Stimulated activated CD4-positive, alpha-beta T cell treated with anti-CD3 and anti-CD28 coated beads, Interleukin-2, amount 100 ng/mL, for 24 hours (primary cell): ENCODE measurements at regions not wholly inside any gene's neighbourhood (a gene's known extent, or its start where the extent isn't known, plus 50 kb on each side); places are given as distances from the start of the nearest gene placed in this dataset.
"Not testable (repeated sequence)": the region's sequence is repeated elsewhere in the genome, so short reads cannot be mapped to it uniquely, and the experiment has no call there.

ENCODE experiments used
- DNase-seq, 2 donors: peaks; one replicate each; pipeline ENCODE4 v3.0.0-alpha.2; 2020

GRCh38 chr15:94847325-94847724 is 616.0 kb downstream of the MCTP2 start:
- DNase-seq, result no peak

- DNase-seq, result no peak
Observed at GRCh38 chr15:94848054-94848453, 616.7 kb downstream of the MCTP2 start.

- no peak for DNase-seq
Observed at GRCh38 chr15:94855018-94855408, 623.7 kb downstream of the MCTP2 start.

DNA sequence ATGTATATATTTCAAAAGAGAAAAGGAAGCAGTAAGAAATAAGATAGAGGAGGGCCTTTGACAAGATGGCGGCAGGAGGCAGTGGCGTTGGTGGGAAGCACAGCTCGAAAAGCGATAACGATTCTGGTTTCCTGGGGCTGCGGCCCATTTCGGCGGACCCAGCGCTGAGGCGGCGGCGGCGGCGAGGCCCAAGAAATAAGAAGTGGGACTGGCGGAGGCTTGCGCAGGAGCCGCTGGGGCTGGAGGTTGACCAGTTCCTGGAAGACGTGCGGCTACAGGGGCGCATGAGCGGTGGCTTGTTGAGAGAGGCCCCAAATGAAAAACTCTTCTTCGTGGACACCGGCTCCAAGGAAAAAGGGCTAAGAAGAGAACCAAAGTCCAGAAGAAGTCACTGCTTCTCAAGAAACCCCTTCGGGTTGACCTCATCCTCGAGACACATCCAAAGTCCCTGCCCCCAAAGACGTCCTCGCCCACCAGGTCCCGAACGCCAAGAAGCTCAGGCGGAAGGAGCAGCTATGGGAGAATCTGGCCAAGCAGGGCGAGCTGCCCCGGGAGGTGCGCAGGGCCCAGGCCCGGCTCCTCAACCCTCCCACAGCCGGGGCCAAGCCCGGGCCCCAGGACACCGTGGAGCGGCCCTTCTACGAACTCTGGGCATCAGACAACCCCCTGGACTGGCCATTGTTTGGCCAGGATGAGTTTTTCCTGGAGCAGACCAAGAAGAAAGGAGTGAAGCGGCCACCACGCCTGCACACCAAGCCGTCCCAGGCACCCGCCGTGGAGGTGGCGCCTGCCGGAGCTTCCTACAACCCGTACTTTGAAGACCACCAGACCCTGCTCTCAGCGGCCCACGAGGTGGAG is 624.3 kb downstream of the MCTP2 start:
- no peak for DNase-seq

DNA sequence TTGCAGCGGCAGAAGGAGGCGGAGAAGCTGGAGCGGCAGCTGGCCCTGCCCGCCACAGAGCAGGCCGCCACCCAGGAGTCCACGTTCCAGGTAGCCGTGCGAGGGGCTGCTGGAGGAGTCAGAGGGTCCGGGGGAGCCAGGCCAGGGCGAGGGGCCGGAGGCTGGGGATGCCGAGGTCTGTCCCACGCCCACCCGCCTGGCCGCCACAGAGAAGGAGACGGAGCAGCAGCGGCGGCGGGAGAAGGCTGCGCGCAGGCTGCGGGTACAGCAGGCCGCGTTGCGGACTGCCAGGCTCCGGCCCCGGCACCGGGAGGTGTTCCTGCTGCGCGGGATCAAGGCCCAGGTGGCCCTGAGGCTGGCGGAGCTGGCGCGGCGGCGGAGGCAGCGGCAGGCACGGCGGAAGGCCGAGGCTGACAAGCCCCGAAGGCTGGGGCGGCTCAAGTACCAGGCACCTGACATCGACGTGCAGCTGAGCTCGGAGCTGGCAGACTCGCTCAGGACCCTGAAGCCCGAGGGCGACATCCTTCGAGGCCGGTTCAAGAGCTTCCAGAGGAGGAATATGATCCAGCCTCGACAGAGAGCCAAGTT is 625.0 kb downstream of the MCTP2 start:
- DNase-seq, result no peak

DNA sequence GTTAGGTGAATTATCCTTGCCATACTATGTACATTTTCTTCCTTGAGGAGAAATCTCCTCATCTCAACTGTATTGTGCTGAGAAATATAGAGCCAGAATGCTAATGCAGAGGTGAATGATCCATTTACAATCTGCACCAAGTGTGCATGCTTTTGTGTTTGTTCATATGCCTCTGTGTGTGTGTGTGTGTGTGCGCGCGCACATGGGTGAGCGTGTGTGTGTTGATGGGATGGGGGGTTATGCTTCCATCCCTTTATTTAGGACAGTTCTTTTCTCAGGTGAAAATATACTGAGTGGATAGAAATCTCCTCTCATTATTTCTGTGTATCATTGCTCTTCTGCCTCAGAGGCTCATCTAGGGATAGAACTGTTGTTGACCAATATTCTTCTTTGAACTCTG is 626.1 kb downstream of the MCTP2 start:
- DNase-seq, result no peak

DNA sequence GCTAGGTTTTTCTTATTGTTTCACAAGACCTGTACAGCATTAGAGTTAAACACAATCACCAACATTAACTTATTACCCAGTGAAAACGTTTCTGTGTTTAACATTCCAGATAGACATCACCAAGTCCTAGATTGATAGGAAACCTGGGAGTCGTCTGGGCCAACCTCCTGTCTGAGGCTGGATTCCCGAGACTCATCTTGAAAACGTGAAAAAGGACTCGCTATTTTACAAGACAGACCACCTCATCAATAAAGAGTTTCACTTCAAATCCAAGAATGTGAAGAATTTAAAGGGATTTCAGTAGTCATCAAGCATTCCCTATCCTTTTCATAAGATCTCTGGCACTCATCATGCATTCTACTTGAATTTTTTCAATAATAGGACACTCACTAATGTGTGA is 626.6 kb downstream of the MCTP2 start:
- DNase-seq, result no peak

GRCh38 chr15:94858449-94858848 is 627.1 kb downstream of the MCTP2 start:
- DNase-seq, result no peak

GRCh38 chr15:94858920-94859319 is 627.6 kb downstream of the MCTP2 start:
- DNase-seq, result no peak

- DNase-seq, result no peak
Observed at GRCh38 chr15:94864600-94864999, 633.2 kb downstream of the MCTP2 start.

- DNase-seq, result not testable (repeated sequence)
Observed at GRCh38 chr15:94868265-94868664, 636.9 kb downstream of the MCTP2 start.

GRCh38 chr15:94875550-94875949 is 644.2 kb downstream of the MCTP2 start:
- no peak for DNase-seq

GRCh38 chr15:94877833-94878232 is 646.5 kb downstream of the MCTP2 start:
- no peak for DNase-seq

- DNase-seq, result no peak
Observed at GRCh38 chr15:94882071-94882712, 650.8 kb downstream of the MCTP2 start.

DNA sequence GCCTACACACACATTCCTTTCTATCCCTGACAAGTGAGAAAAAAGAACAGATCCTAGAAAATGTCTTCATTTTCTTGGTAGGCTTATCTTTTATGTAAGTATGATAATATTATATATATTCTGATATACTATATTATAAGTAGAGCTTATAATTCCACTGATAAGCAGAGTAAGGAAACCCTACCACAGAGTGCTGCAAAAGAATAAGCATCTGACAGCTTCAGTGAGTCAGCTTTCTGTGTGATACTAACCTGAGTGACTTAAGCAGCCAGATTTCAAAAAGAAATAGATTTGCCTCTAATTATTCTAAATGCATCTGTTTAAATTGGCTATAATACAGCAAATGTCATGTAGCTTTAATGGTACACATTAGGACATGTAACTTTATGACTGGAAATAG is 656.0 kb downstream of the MCTP2 start:
- DNase-seq, result no peak

DNA sequence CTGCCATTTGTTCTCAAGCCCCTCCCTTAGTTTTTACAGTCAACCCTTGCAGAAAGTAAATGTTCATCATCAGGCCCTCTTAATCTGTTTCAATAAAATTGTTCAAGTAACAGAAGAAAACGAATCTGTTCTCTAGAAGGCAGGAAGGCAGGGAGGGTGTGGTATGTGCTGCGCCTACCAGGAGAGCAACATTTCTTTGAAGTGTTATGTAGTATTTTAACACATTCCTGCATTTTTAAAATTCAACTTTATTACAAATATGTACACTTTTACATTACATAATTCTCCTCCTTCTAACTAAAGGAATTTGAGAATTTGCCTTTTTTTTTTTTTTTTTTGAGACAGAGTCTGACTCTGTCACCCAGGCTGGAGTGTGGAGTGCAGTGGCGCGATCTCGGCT is 657.8 kb downstream of the MCTP2 start:
- no peak for DNase-seq

- no peak for DNase-seq
Observed at GRCh38 chr15:94893091-94893490, 661.7 kb downstream of the MCTP2 start.

- DNase-seq, result no peak
Observed at GRCh38 chr15:94894056-94894455, 662.7 kb downstream of the MCTP2 start.

DNA sequence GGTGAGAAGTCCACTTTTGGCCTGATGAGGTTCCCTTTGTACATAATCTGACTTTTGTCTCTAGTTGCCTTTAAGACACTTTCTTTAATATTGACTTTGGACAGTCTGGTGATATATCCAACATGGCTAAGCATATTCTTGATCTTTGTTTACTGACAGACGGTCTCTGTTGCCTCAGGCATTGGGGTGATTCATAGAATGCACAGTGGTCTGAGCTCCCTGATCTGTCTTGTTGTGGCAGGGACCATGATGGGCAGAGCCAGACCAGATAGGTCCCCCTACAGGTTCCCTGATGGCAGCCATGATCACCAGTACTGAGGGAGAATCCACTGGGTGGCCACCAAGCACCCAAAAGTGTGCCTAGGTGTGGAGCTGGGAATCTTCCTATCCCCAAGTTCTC is 678.1 kb downstream of the MCTP2 start:
- no peak for DNase-seq

- no peak for DNase-seq
Observed at GRCh38 chr15:94910166-94910565, 678.8 kb downstream of the MCTP2 start.

- no peak for DNase-seq
Observed at GRCh38 chr15:94912760-94913159, 681.4 kb downstream of the MCTP2 start.

DNA sequence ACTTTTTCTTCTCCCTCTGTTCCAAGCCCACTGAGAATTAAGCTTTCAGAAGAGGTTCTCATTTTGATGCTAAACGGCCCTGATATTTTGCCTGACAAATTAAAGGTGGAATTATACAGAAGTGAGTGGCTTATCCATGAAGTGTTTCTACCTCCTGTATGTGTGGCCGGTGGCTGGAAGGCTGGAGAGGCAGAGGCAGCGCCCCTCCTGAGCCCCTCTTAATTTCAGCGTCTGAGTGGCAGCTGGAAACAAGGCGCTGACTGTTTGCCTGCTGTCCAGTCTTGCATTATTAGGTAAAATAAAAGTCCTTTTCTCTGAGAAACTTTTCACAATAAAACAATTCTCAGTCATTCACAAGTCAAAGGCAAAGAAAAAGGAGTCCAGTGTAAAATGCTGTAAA is 685.7 kb downstream of the MCTP2 start:
- no peak for DNase-seq

DNA sequence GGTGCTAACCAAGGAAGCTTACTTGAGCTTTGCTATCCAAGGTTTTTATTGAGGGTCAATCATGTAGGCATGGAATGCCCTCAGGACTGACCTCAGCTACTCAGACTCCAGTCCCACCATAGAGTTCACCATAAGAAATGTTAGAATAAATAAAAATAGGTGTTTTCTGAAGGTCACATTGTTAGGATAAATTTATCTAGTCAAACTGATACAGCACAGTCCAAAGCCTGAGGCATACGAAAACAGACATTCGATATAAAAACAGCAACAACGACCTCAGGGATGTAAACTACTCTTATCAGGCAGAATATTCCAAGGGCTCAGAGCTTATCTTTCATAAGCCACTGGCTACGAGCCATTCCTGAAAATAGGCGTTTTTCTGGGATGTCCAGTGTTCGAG is 690.6 kb downstream of the MCTP2 start:
- no peak for DNase-seq

- DNase-seq, result no peak
Observed at GRCh38 chr15:94924057-94924456, 692.7 kb downstream of the MCTP2 start.
